Stimulated activated CD8-positive, alpha-beta memory T cell treated with anti-CD3 and anti-CD28 coated beads, Interleukin-15, amount 100 ng/mL, for 48 hours (primary cell): ENCODE measurements at regions not wholly inside any gene's neighbourhood (a gene's known extent, or its start where the extent isn't known, plus 50 kb on each side); places are given as distances from the start of the nearest gene placed in this dataset.

ENCODE experiments used
- DNase-seq, 2 donors: peaks; one replicate each; pipeline ENCODE4 v3.0.0-alpha.2; 2020; ENCODE audit warnings: low read depth in 2 of 2

DNA sequence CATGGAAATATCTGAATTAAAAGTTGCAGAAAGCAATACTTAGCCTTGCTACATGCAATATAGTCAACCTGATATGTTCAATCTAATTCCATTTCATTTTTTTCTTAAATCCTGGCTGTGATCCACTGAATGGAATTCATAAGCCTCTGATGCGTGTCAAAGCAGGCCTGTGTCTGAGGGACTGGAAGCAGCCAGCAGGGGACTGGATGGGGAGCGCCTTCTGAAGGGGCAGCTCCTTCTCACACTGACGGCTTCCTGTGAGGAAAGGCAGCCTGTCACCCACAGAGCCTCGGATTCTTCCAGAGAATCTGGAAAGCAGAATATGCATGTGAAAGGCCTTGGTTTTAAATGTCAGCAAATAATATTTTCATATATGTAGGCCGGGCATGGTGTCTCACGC lies 73.5 kb downstream of the KCNF1 start:
- DNase-seq, result no peak

DNA sequence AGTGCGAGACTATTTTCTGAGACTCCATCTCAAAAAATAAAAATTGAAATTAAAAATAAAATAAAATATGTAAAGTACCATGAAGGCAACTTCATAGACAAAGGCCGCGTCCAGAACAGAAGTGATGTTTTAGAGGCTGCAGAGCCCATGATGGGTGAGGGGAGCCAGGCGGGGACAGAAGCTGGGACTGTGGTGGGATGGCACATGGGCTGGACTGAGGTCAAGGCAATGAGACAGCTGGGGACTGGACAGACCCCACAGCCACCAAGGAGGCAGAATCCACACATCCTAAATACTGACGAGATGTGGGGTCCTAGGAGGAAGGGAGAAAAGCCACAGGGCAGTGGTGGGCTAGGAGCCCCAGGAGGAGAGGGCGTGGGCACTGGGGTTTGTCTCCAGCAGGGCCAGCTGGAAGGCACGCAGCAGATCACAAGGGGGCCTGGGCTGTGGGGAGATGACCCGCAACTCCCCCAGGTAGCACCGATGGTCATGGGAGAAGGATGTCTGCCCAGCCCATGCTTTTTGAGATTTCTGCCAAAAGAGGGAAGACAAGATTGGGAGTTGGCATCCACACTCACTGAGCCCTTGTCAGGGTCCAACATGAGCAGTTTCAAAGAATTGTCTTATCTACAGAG lies 74.3 kb downstream of the KCNF1 start:
- DNase-seq, result no peak

DNA sequence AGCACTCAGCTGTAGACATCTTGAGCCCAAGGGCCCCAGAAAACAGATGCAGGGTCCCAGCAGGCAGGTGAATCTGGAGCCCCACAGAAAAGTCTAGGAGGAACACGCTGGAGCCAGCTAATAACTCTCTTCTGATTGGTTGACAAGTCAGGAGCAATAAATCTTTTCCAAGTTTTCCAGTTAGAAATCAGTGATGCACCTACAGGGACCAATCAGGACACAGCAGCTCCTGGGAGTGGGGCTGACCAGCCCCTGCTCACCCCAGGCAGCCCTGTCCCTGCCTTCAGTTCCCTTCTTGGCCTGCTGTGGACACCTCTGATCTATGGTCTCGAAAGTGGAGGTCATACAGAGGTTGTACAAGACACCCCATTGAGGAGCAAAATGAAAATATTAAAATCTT lies 75.7 kb downstream of the KCNF1 start:
- no peak for DNase-seq

DNA sequence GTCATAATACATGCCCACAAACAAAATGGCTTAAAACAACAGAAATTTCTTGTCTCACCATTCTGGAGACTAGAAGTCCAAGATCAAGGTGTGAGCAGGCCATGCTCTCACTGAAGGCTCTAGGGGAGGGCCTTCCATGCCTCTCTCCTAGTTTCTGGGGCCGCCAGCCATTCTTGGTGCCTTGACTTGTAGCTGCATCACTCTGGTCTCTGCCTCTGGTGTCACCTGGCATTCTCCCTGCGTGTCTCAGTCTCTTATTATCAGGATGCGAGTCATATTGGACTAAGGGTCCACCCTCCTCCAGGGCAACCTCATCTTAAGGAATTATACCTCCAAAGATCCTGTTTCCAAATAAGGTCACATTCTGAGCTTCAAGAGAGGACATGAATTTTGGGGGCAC lies 76.1 kb downstream of the KCNF1 start:
- DNase-seq, result no peak

DNA sequence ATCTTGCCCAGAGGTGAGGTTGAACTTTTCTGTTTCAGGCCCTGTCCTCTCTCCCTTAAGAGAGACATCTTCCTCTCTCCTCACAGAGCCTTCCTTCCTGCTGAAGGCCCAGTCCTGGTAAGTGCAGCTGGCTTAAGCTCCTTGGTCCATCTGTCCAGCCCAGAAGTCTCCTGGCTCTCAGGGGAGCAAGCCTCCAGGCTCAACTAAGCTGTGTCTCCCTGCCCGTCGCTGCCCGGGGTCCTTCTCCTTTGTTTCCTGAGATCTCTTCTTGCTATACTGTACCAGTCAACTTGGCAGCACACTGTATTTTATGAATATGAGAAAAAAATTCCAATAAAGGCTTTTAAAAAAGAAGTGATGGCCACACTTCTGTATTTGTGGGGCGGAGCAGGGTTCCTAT lies 77.4 kb downstream of the KCNF1 start:
- DNase-seq, result no peak

DNA sequence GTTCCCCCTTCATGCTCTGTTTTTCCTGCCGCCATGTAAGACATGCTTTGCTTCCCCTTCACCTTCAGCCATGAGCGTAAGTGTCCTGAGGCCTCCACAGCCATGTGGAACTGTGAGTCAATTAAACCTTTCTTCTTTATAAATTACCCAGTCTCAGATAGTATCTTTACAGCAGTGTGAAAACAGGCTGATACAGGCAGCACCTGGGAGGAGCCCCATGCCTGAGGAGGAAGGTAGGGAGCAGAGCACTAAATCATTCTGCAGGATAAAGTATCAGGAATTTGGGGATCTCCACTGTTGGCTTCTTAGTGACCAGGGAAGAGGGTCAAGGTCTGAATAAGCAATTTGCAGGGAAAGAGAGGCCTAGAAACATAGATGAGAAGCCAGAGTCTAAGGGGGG lies 78.0 kb downstream of the KCNF1 start:
- DNase-seq, result no peak

DNA sequence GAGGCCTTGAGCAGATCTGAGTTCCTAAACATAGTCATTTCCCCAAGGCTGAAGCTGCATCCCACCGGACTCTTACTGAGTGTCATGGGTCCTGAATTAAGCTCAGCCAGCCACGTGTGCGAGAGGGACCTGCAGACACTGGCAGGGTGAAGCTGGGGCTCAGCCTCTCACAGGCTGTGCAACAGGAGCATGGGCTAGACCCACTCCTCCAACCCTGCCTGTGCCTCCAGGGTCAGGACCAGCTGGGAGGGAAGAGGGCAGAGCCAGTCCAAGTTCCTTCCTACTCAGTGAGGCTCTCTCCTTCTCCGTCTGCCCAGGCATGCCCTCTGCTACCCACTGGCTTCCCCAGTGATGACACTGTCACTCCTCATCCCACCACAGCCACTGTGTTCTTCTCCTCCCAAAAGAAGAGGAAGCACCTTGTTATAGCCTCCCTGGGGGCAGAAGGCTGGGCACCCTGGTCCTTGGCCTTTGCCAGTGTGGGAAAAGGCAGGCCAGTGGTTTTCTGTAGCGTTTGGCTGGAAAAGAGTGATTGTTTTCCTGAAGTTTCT lies 78.9 kb downstream of the KCNF1 start:
- no peak for DNase-seq

DNA sequence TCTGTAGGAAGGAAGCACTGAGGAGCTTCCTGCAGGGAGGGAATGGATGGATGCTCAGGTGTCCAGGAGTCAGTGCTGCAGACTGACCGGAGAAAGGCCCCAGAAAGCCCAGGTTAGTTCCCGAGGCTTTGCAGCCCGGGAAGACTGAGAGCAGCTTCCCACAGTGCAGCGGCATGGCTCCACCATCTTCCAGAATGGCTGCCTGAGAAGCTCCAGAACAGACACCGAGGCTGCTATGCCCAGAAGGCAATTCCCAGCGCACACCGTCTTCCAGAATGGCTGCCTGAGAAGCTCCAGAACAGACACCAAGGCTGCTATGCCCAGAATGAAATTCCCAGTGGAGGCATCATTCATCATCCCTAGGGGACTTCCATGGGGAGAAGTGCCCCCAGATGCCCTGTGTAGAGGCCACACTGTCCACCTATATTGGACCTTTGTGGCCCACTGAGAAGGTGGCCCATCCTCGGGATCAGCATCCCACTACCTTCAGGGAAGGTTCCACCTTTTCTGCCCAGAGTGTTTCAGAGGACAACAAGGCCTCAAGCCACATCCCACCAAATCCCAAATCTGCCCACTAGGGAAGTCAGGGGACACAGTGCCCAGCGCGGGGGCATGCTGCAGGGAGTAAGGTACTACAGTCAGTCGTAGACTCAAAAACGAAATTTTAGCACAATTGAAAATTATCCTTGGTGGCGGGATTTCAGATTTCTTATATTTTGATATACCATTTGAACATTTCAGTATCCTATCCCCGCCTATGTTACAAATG lies 80.5 kb downstream of the KCNF1 start:
- no peak for DNase-seq

DNA sequence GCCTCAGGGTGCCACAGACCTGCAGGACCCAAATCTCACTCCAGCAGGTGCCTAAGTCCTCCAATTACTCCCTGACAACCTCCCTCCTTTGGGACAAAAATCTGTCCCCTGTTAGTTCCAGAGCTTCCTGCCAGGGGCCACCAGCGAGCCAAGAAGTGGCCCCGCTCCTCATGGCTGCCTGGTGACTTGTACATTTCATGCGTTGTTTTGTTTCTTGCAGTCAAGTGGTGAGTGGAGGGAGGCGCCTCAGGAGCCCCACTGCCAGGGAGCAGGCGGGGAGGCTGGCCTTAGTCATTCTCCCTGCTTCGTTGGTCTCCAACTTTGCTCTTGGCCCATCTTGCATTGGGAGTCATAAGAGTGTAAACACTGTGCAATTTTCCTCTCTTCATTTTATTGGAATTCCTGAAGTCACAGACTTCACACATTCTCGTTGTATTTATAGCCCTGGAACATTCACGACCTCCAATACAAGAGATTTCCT lies 81.3 kb downstream of the KCNF1 start:
- DNase-seq, result no peak

DNA sequence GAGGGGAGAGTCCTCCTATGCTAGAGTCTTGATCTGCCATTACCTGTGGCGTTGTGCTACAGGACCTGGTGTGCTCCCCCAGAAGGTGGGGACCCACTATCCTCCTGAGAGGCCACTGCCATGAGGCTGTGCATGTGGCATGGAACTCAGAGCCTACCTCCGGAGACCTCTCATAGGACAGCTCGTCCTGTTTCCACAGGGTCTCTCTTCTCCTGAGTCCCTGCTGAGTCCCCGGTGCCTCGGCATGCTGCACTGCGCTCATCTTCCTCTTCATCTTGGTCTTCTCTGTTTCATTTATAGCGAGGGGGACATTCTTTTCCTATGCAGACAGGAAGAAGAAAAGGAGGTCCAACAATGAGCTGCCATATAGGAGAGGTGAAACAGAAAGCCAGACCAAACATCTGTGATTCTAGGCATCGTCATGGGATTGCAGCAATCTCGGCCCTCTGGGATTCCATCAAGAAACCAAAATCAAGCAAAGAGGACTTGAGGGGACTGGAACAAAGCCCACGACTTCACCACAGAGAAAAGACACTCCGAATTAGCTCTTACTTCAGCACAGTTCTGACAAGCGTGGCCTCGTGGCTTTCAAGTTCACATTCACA lies 83.7 kb downstream of the KCNF1 start:
- DNase-seq, result no peak

DNA sequence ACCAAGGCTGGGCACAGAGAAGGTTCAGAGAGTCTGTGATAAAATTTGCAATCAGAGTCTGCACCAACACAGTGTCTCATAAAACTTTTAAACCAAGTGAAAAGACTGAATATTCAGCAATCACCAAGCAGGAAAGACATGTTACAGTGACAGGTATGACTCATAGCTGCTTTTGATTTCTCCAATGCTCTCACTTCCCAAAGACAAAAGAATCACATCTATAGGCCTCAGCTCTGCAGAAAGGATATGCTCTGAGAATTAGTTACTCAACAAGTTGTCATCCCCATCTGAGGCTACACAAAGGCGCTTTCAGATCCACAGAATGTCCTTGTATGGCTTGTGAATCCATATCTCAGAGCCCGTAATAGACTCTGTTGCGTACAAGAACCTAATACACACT lies 92.5 kb downstream of the KCNF1 start:
- DNase-seq, result no peak

DNA sequence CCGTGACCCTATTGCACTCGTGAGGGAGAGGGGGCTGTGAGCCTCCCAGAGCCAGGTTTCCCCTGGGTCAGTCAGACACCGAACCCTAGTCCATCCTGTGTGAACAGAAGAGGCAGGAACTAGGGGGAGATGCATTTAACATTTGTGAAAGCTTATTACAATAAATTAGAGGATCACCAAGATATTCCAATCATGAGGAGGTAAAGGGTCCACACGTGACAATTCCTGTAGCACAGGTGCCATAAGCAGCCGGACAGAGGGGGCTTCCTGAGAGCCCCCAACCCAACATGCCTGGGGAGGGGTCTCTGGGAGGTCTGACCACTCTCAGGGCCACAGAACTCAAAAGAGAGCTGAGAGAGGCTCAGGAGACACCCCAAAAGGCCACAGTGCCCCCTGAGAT lies 93.3 kb downstream of the KCNF1 start:
- DNase-seq, result no peak

DNA sequence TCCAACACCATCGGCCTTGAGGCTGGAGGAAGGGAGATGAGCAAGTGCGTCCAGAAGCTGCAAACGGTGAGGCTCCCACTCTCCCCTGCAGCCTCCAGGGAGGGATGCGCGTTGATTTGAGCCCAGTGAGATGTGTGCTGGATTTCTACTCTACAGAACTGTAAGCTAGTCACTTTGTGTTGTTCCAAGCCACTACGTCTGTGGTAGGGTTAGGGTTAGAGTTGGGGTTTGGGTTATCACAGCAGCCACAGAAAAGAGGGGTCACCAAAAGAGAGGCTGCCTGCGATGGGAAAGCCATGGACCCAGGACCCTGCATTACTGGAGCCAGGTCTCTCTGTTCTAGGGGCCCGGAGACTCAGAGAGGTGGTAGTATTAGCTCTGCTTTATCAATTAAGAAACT lies 94.5 kb downstream of the KCNF1 start:
- no peak for DNase-seq

DNA sequence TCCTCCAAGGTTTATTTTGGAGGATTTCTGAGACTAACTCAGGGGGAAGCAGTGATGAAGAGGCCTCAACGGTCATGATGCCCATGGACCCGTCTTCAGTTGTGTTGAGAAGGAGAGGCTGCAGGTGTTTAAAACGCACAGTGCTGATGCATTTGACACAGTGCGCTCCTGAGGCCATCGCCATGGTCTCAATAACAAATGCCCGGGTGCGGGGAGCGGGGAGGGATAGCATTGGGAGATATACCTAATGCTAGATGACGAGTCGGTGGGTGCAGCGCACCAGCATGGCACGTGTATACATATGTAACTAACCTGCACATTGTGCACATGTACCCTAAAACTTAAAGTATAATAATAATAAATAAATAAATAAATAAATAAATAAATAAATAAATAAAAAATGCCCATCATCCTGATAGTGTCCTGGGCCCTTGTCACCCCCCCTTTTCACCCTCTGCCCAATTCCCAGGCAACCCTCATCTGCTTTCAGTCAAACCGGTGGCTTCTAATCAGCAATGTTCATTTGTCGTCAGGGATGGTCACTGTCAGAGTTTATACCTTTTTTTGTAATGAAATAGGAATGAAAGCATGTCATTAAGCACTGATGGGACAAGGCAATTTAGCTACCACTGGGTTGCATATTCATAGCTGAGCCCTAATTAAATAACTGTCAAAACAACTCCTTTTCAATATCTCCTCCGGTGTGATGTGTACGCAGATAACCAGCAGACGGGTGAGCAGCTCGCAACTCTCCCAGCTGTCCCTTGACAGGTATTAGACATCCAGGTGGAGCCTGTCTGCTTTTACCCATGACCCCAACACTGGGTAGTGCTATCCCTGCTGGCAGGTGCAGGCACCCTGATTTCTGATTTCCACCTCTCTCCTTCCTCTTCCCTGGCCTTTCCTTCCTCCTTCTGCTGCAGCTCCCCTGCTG lies 95.9 kb downstream of the KCNF1 start:
- no peak for DNase-seq

DNA sequence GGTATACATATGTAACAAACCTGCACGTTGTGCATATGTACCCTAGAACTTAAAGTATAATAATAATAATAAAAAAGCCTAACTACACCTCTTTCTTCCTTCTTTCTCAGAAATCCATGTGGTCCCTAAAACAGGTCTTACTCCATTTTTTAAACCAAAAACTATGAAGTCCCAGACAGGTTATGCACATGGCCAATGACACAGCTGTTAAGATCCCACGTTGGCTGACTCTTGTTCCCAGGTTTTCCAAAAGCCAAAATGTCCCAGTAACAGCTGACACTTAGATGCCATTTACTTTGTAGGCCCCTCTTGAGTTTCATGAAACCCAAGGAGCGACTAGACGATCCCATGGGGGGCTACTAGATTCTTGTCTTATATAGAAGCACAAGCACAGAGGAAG lies 97.0 kb downstream of the KCNF1 start:
- no peak for DNase-seq

DNA sequence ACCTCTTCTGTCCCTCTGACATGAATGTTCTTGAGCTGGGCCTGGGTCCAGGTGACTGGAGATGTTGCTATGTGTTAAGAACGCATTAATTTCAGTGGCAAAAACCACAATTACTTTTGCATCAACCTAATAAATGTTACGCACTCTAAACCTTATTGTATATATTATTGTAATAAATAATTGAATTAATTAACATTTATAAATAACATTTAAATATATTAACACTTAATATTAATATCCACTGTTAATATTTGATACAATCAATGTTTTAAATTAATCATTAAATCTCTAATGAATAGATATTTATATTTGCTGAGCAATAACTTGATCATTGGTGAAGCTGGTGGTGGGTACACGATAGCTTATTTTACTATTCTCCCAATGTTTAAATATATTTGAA lies 97.4 kb downstream of the KCNF1 start:
- no peak for DNase-seq

DNA sequence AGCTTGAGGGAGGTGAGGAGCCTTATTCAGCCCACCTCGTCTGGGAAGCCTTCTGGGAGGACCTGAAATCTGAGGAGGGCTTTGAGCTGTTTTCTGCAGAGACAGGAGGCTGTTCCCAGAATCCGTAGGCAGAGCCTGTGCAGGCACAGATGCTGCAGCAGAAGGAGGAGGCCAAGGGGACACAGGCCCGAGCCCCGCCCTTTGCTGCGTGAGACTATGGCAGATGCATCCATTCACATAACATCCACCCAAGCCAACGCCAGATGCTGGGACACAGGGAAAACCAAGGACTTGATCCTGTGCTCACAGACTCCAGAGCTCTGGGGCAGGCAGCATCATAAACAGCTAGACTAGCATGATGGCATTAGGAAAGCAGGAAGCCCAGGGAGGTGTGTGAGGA lies 98.2 kb downstream of the KCNF1 start:
- DNase-seq, result no peak

DNA sequence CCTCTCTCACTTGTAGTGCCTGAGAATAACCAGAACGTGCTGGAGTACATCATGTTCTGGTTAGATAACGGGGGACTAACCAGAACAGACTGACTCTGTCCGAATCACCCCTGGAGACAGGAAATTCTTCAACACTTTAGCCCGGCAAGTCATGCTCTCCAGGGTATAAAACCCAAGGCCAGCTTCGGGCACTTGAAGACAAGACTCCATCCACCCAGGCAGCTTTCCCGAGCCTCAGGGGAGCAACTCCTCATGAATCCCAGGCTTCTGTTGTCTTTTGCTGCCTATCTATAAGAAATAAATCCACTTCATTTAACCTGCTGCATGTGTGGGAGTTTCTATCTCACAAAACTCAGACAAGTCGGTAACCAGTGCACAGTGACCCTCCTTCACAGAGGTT lies 99.6 kb downstream of the KCNF1 start:
- DNase-seq, result no peak

DNA sequence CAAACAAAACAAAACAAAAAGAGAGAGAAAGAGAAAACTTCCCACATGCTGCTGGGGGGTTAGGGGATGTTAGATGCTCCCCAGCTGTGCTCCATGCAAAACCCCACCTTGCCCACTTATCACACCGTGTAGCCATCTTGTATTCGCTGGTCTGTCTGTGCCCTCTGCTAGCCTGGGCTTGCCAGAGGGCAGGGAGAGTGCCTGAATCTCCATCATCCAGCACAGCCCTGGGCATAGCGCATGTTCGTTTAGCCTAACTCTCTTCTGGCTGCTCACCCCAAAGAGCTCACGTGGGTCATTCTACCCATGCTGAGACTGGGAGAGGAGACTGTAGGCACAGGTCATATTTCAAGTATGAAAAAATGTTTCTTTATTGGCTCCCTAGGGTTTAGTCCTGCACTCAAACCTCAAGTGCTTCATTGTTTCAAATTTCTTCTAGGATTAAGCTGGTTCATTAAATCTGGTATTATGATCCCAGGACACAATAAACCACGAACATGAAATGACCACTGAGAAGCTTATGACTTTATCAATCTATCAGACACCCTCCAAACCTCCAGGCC lies 100.5 kb downstream of the KCNF1 start:
- DNase-seq, result no peak

DNA sequence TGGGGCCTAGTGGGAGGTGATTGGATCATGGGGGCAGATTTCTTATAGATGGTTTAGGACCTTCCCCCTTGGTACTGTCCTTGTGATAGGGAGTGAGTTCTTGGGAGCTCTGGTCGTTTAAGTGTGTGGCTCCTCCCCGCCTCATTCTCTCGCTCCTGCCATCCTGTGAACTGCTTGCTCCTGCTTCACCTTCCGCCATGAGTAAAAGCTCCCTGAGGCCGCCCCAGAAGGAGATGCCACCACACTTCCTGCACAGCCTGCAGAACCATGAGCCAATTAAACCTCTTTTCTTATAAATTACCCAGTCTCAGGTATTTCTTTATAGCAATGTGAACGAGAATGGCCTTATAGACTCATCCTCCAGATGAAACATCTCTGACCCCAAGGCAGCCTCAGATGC lies 101.5 kb downstream of the KCNF1 start:
- DNase-seq, result no peak

DNA sequence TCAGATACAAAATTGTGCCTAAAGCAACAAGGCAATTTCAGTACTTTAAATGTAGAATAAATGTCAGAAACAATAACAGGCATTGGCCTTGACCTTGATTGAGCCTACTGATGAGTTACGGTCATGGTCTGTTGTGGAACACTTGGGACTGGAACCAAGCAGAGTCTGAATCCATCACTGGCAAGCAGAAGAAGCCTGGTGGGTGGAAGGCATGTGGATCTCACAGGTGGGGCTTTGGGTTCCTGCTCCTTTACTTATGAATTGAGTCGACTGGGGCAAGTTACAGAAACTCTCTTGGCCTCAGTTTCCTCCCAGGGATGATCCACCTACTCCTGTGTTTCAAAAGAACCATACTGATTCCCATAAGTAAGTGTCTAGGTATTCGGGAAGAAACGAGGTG lies 102.3 kb downstream of the KCNF1 start:
- no peak for DNase-seq
